Mesendoderm (in vitro differentiated cells): ENCODE measurements at regions not wholly inside any gene's neighbourhood (a gene's known extent, or its start where the extent isn't known, plus 50 kb on each side); places are given as distances from the start of the nearest gene placed in this dataset.

Experiments
- DNase-seq: peaks from one replicate; pipeline ENCODE4 v3.0.0; 2013
- H2AK5ac ChIP-seq: 2 replicates; pipeline ENCODE4 v1.6.1; 2013; ENCODE audit warnings: low read length, inconsistent platforms
- H2BK120ac ChIP-seq: 2 replicates; pipeline ENCODE4 v1.6.1; 2013; ENCODE audit warnings: low read depth, mild to moderate bottlenecking, low read length, moderate library complexity, mixed read lengths
- H2BK15ac ChIP-seq: replicated peaks from 2 replicates; pipeline ENCODE4 v1.6.1; 2013; ENCODE audit warnings: low read depth, mild to moderate bottlenecking, moderate library complexity
- H2BK5ac ChIP-seq: 2 replicates; pipeline ENCODE4 v1.6.1; 2013; ENCODE audit warnings: low read length, inconsistent platforms
- H3K18ac ChIP-seq: 2 replicates; pipeline ENCODE4 v1.6.1; 2013; ENCODE audit warnings: mild to moderate bottlenecking, low read length, mixed read lengths
- H3K23ac ChIP-seq: one replicate; pipeline ENCODE4 v1.6.1; 2013; ENCODE audit warnings: low read length
- H3K27ac ChIP-seq: 2 replicates; pipeline ENCODE4 v1.5.1; 2013; ENCODE audit warnings: low read depth, mild to moderate bottlenecking, inconsistent platforms, low read length, moderate library complexity
- H3K27me3 ChIP-seq: 2 replicates; pipeline ENCODE4 v1.6.1; 2013; ENCODE audit warnings: low read length, control low read depth, mild to moderate bottlenecking, inconsistent platforms; ENCODE audit not compliant: insufficient read depth, poor library complexity
- H3K36me3 ChIP-seq: 2 replicates; pipeline ENCODE4 v1.6.1; 2013; ENCODE audit warnings: low read length, inconsistent platforms; ENCODE audit not compliant: control insufficient read depth, insufficient read depth
- H3K4ac ChIP-seq: one replicate; pipeline ENCODE4 v1.6.1; 2013; ENCODE audit warnings: low read depth, mild to moderate bottlenecking, low read length, moderate library complexity
- H3K4me1 ChIP-seq: 2 replicates; pipeline ENCODE4 v1.6.1; 2013; ENCODE audit warnings: low read depth, low read length, inconsistent platforms; ENCODE audit not compliant: control insufficient read depth
- H3K4me2 ChIP-seq: 2 replicates; pipeline ENCODE4 v1.6.1; 2013; ENCODE audit warnings: low read length
- H3K4me3 ChIP-seq: 2 replicates; pipeline ENCODE4 v1.5.1; 2013; ENCODE audit warnings: mild to moderate bottlenecking, low read length
- H3K56ac ChIP-seq: one replicate; pipeline ENCODE4 v1.6.1; 2013; ENCODE audit warnings: low read length
- H3K79me1 ChIP-seq: 2 replicates; pipeline ENCODE4 v1.6.1; 2013; ENCODE audit warnings: low read length, inconsistent platforms
- H3K79me2 ChIP-seq: 2 replicates; pipeline ENCODE4 v1.6.1; 2013; ENCODE audit warnings: mild to moderate bottlenecking, low read length; ENCODE audit not compliant: control insufficient read depth, insufficient read depth
- H3K9ac ChIP-seq: 2 replicates; pipeline ENCODE4 v1.6.1; 2013; ENCODE audit warnings: low read length, inconsistent platforms
- H4K5ac ChIP-seq: one replicate; pipeline ENCODE4 v1.6.1; 2013; ENCODE audit warnings: low read length
- H4K8ac ChIP-seq: one replicate; pipeline ENCODE4 v1.6.1; 2013; ENCODE audit warnings: low read depth, mild to moderate bottlenecking, control low read depth, low read length, moderate library complexity
- WGBS: extraction: QIAGEN DNeasy Blood & Tissue Kit; methylation state at CpG from one replicate; pipeline ENCODE4 v1.1.7; 2013; ENCODE audit warnings: low lambda C conversion rate, missing lambda C conversion rate; ENCODE audit not compliant: insufficient coverage; ENCODE audit errors: extremely low coverage; 5-methylcytosine and 5-hydroxymethylcytosine counted together

DNA sequence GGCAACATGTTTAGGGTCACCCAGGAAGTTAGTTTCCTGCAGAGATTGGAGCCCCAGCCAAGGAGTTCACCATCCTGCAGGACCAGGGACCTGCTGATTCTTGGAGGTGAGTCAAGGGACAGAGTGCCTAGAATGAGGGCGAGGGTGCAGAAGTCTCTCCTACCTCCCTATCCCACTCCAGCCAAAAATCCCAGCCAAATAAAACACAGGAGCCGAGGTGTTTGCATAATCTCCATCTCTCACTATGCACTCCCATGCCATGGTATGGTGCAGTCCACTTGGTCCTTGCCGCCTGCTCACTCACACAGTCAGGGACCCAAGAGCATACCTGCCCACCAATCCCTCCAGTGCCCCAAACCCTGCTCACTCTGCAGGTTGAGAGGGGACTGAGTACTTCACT, 294.2 kb downstream of the UACA start:
- no peaks in the 10 kb centered on the region for H3K36me3 ChIP-seq
- no peak overlapping the region for H3K4me3 ChIP-seq
- no peak overlapping the region for H2BK120ac ChIP-seq
- DNase-seq = no peak
- H2BK15ac ChIP-seq = no peak overlapping the region
- no CpG with 5 or more reads among the region's 3 CpGs for WGBS
- no peak overlapping the region for H3K9ac ChIP-seq
- no peaks in the 10 kb centered on the region for H3K4me1 ChIP-seq
- H4K5ac ChIP-seq = no peak overlapping the region
- H3K4me2 ChIP-seq = no peak overlapping the region
- H3K18ac ChIP-seq = no peak overlapping the region
- H4K8ac ChIP-seq = no peak overlapping the region
- H3K27me3 ChIP-seq = no peaks in the 10 kb centered on the region
- no peak overlapping the region for H2BK5ac ChIP-seq
- no peak overlapping the region for H3K27ac ChIP-seq
- no peak overlapping the region for H3K56ac ChIP-seq
- H3K79me1 ChIP-seq = no peaks in the 10 kb centered on the region
- no peak overlapping the region for H3K4ac ChIP-seq
- H2AK5ac ChIP-seq = no peak overlapping the region
- H3K79me2 ChIP-seq = no peaks in the 10 kb centered on the region
- H3K23ac ChIP-seq = no peak overlapping the region

DNA sequence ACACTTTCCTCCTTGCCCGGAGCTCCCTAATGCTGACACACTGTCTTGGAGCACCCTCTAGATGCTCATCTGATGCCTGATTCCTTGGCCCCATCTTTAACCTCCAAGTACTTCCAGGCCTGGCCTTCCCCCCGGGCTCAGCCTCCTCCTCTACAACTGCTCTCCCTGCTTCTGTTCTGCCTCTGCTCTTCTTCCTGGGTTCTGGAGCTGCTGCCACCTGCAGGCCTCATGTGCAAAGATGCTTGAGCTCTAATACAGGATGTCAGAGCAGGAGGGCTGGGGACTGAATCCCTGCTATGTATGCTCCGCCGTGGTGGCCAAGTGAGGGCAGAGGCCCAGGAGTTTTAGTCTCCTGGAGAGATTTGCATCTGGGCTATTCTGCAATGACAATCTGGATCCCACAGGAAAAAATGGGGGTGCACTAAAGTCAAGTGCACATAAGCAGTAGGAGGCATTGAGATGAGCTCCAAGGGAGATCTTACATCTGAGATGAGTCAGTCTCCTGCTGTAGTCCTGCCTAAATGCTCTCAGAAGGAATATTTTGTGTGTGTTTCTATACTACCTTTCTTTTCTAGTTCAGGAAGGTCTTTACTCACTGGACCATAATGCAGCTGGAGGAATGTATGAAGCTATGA, 296.3 kb downstream of the UACA start:
- Histone ChIP-seq H2AK5ac (no peak overlapping the region), H2BK15ac (no peak overlapping the region), H3K79me1 (no peaks in the 10 kb centered on the region), H2BK5ac (no peak overlapping the region), H3K27ac (no peak overlapping the region), H3K23ac (no peak overlapping the region), H3K4ac (no peak overlapping the region), H3K9ac (no peak overlapping the region), H3K4me3 (no peak overlapping the region), H4K8ac (no peak overlapping the region), H2BK120ac (no peak overlapping the region), H3K27me3 (no peaks in the 10 kb centered on the region), H3K56ac (no peak overlapping the region), H3K36me3 (no peaks in the 10 kb centered on the region), H3K4me2 (no peak overlapping the region), H3K18ac (no peak overlapping the region), H3K79me2 (no peaks in the 10 kb centered on the region), H4K5ac (no peak overlapping the region), H3K4me1 (no peaks in the 10 kb centered on the region)
- WGBS = no CpG with 5 or more reads among the region's 4 CpGs
- DNase-seq = peak; percentile 83

DNA sequence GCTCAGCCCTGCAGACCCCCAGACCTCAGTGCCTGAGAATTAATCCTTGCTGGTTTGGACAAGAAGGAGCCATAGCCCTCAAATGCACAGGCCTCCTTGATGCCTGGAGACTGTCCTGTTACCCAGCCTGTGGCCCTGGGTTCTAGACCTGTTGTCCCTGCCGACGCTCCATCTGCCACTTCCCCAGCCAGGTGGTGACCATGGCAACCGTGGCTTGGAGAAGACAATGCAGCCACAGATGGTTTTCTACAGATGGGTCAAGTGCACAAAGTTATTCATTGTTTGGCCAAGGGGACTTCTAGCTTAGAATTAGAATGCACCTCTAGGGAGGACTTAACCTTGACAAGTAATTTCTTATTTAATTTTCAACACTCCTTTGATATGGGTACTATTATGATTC, 297.1 kb downstream of the UACA start:
- WGBS = no CpG with 5 or more reads among the region's 3 CpGs
- H3K36me3 ChIP-seq = no peaks in the 10 kb centered on the region
- DNase-seq = no peak
- H2BK15ac ChIP-seq = no peak overlapping the region
- no peak overlapping the region for H2BK120ac ChIP-seq
- no peak overlapping the region for H2AK5ac ChIP-seq
- H3K4ac ChIP-seq = no peak overlapping the region
- H3K4me3 ChIP-seq = no peak overlapping the region
- no peaks in the 10 kb centered on the region for H3K4me1 ChIP-seq
- H3K79me2 ChIP-seq = no peaks in the 10 kb centered on the region
- H4K5ac ChIP-seq = no peak overlapping the region
- H3K27me3 ChIP-seq = no peaks in the 10 kb centered on the region
- no peak overlapping the region for H3K23ac ChIP-seq
- no peak overlapping the region for H3K27ac ChIP-seq
- H3K56ac ChIP-seq = no peak overlapping the region
- no peak overlapping the region for H3K18ac ChIP-seq
- H2BK5ac ChIP-seq = no peak overlapping the region
- no peak overlapping the region for H4K8ac ChIP-seq
- H3K9ac ChIP-seq = no peak overlapping the region
- no peaks in the 10 kb centered on the region for H3K79me1 ChIP-seq
- H3K4me2 ChIP-seq = no peak overlapping the region

DNA sequence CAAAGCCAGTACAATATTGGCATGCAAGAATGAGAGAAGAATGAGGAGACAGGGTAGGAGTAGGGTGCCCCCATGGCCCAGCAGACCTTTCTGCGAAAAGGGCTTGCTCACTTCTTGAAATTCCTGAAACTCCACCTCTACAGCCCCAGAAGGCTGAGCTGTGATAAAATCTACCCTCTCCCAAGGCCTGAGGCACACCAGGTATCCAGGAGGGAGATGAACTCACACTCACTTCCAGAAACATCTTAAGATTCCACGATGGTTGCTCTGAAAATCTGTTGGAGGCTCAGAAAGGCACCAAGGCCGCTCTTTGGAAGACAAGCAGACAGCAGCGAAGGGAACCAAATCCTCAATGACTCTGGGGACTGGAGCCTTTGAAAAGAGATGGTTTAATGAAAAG, 297.5 kb downstream of the UACA start:
- H3K56ac ChIP-seq = no peak overlapping the region
- H3K36me3 ChIP-seq = no peaks in the 10 kb centered on the region
- H3K79me1 ChIP-seq = no peaks in the 10 kb centered on the region
- DNase-seq = no peak
- no peaks in the 10 kb centered on the region for H3K4me1 ChIP-seq
- no CpG with 5 or more reads among the region's 4 CpGs for WGBS
- H3K4me2 ChIP-seq = no peak overlapping the region
- no peaks in the 10 kb centered on the region for H3K79me2 ChIP-seq
- no peak overlapping the region for H4K8ac ChIP-seq
- no peak overlapping the region for H3K4me3 ChIP-seq
- H2BK5ac ChIP-seq = no peak overlapping the region
- H2BK15ac ChIP-seq = no peak overlapping the region
- H2AK5ac ChIP-seq = no peak overlapping the region
- H3K27me3 ChIP-seq = no peaks in the 10 kb centered on the region
- H3K23ac ChIP-seq = no peak overlapping the region
- no peak overlapping the region for H3K4ac ChIP-seq
- H3K9ac ChIP-seq = no peak overlapping the region
- H3K27ac ChIP-seq = no peak overlapping the region
- no peak overlapping the region for H2BK120ac ChIP-seq
- H4K5ac ChIP-seq = no peak overlapping the region
- no peak overlapping the region for H3K18ac ChIP-seq

DNA sequence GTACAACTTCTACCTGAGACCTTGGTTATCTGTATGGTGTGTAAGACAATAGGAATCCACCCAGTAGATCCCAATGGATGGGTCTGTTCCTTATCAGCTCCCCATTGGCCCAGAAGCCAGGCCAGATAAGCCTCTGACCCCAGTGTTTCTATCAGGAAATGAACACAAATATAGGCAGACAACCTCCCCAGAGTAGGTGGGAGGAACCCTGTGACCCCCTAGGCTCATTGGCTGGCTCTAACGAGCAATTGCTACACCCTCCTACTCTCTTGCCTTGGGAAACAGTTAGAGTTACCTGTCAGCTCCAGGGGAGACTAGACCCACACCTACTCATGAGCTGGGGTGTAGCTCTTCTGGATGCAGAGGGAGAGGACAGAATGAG, 299.9 kb downstream of the UACA start:
- H3K4ac ChIP-seq = no peak overlapping the region
- H3K9ac ChIP-seq = no peak overlapping the region
- no peak overlapping the region for H2BK5ac ChIP-seq
- no peak overlapping the region for H3K4me2 ChIP-seq
- H2BK120ac ChIP-seq = no peak overlapping the region
- H3K4me1 ChIP-seq = no peaks in the 10 kb centered on the region
- WGBS = no CpG with 5 or more reads among the region's 1 CpG
- H3K27me3 ChIP-seq = no peaks in the 10 kb centered on the region
- no peak overlapping the region for H3K56ac ChIP-seq
- H3K23ac ChIP-seq = no peak overlapping the region
- H3K79me2 ChIP-seq = no peaks in the 10 kb centered on the region
- no peak overlapping the region for H2AK5ac ChIP-seq
- H3K27ac ChIP-seq = no peak overlapping the region
- DNase-seq = no peak
- H3K4me3 ChIP-seq = no peak overlapping the region
- no peak overlapping the region for H2BK15ac ChIP-seq
- H4K8ac ChIP-seq = no peak overlapping the region
- H3K79me1 ChIP-seq = no peaks in the 10 kb centered on the region
- H4K5ac ChIP-seq = no peak overlapping the region
- H3K36me3 ChIP-seq = no peaks in the 10 kb centered on the region
- no peak overlapping the region for H3K18ac ChIP-seq

DNA sequence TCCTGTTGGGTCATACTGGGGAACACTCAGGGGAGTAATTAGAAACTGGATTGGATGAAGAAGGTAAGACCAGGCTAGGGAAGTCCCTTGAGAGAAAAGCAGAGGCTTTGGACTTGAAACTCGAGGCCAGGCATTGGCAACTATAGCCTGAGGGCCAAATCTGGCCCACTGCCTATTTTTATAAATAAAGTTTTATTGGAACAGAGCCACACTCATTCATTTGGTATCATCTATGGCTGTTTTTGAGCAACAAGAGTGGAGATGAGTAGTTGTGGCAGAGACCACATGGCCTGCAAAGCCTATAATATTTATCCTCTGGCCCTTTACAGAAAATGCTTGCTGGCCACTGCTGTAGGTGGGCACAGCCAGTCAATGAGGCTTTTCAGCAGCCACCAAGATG, 301.4 kb downstream of the UACA start:
- H3K36me3 ChIP-seq = no peaks in the 10 kb centered on the region
- no CpG with 5 or more reads among the region's 1 CpG for WGBS
- no peaks in the 10 kb centered on the region for H3K27me3 ChIP-seq
- no peak overlapping the region for H3K4ac ChIP-seq
- no peak overlapping the region for H3K18ac ChIP-seq
- no peak overlapping the region for H3K56ac ChIP-seq
- no peak overlapping the region for H2BK120ac ChIP-seq
- no peak overlapping the region for H2BK15ac ChIP-seq
- no peaks in the 10 kb centered on the region for H3K79me1 ChIP-seq
- no peak overlapping the region for H3K4me3 ChIP-seq
- H3K27ac ChIP-seq = no peak overlapping the region
- no peak overlapping the region for H3K4me2 ChIP-seq
- H2AK5ac ChIP-seq = no peak overlapping the region
- H4K8ac ChIP-seq = no peak overlapping the region
- H3K9ac ChIP-seq = no peak overlapping the region
- H3K4me1 ChIP-seq = no peaks in the 10 kb centered on the region
- no peak overlapping the region for H2BK5ac ChIP-seq
- no peak overlapping the region for H3K23ac ChIP-seq
- no peaks in the 10 kb centered on the region for H3K79me2 ChIP-seq
- H4K5ac ChIP-seq = no peak overlapping the region
- DNase-seq = no peak
